Dendritic cell treated with granulocyte-macrophage colony-stimulating factor and Interleukin-4, amounts not matched to agents 40 ng/mL and 50 ng/mL, for 4 days (primary cell): ENCODE measurements at regions not wholly inside any gene's neighbourhood (a gene's known extent, or its start where the extent isn't known, plus 50 kb on each side); places are given as distances from the start of the nearest gene placed in this dataset.
"Not testable (repeated sequence)": the region's sequence is repeated elsewhere in the genome, so short reads cannot be mapped to it uniquely, and the experiment has no call there.

Experiments
- H3K27ac Mint-ChIP-seq: one replicate; pipeline ENCODE4 v1.8.0; 2022; ENCODE audit warnings: mild to moderate bottlenecking, mixed read lengths
- H3K27me3 Mint-ChIP-seq: one replicate; pipeline ENCODE4 v1.8.0; 2022; ENCODE audit warnings: mild to moderate bottlenecking, mixed read lengths
- H3K36me3 Mint-ChIP-seq: one replicate; pipeline ENCODE4 v1.8.0; 2022; ENCODE audit warnings: low read depth, mixed read lengths
- H3K4me1 Mint-ChIP-seq: one replicate; pipeline ENCODE4 v1.8.0; 2022; ENCODE audit warnings: low read depth, mixed read lengths
- H3K4me3 Mint-ChIP-seq: one replicate; pipeline ENCODE4 v1.8.0; 2022; ENCODE audit warnings: mild to moderate bottlenecking, moderate library complexity, mixed read lengths
- H3K9me3 Mint-ChIP-seq: one replicate; pipeline ENCODE4 v1.8.0; 2022; ENCODE audit warnings: mixed read lengths
- intact Hi-C: fragments of 100-400 bp; cut with micrococcal nuclease; formaldehyde crosslinking; loops from one replicate; pipeline ENCODE4 v1.15.0; 2022

DNA sequence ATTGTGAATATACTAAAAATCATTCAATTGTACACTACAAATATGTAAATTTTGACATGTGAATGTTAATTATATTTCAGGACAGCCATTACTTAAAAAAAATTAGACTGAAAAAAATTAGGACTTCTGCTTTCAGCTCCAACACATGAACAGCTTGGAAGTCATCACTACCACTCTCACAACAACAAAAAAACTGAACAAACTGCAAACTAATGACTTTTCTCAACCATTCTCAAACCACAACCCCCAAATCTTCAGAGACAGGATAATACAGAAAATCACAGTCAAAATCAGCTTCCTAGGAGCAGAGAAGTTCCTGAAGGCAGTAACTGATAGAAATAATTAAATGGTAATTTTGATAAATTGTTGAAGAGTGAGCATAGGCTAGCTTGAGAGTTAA lies 686.4 kb downstream of the TLE1 start:
- Mint-ChIP-seq H3K27me3 (no peaks in the 10 kb centered on the region), H3K36me3 (no peaks in the 10 kb centered on the region), H3K4me3 (no peak overlapping the region), H3K9me3 (peaks cover 12% of the 10 kb centered on the region), H3K27ac (no peak overlapping the region), H3K4me1 (no peaks in the 10 kb centered on the region)
- intact Hi-C loops = no loop called here

DNA sequence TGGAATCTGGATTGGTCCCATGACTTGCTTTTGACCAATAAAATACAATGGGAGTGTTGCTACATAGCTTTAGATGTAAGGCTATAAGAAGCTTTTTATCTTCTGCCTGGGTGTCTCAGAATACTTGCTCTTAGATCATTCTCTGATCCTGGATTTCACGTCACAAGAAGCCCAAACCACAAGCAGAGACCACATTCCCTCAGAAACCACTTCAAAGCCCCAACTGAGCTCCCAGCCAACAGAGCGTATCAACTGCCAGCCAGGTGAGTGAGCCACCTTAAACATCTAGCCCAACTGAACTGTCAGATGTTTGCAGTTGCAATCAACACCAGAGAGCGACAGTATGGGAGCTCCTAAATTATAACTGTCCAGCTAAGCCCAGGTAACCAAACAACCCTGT lies 687.1 kb downstream of the TLE1 start:
- H3K27me3 Mint-ChIP-seq = no peaks in the 10 kb centered on the region
- H3K36me3 Mint-ChIP-seq = no peaks in the 10 kb centered on the region
- no peak overlapping the region for H3K27ac Mint-ChIP-seq
- intact Hi-C loops = no loop called here
- H3K4me3 Mint-ChIP-seq = no peak overlapping the region
- H3K4me1 Mint-ChIP-seq = no peaks in the 10 kb centered on the region
- H3K9me3 Mint-ChIP-seq = peaks cover 12% of the 10 kb centered on the region

DNA sequence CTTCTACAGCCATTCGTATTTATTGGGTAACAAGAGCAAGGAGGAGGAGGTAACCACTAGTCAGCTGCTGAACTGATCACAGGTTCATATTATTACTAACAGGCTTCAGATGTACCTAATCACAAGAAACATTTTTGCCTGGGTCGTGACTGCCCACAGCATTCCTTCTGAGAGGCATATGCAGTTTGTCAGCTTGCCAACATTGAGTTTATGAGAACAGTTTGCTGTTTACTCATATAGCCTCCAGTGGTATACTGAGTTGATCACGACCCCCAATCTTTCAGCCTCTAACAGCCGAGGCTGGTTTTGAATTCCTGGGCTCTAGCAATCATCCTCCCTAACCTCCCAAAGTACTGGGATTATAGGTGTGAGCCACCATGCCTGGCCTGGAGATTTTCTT lies 693.6 kb downstream of the TLE1 start:
- peaks cover 8% of the 10 kb centered on the region for H3K9me3 Mint-ChIP-seq
- H3K36me3 Mint-ChIP-seq = no peaks in the 10 kb centered on the region
- H3K27me3 Mint-ChIP-seq = no peaks in the 10 kb centered on the region
- H3K27ac Mint-ChIP-seq = no peak overlapping the region
- H3K4me1 Mint-ChIP-seq = no peaks in the 10 kb centered on the region
- no peak overlapping the region for H3K4me3 Mint-ChIP-seq
- intact Hi-C loops = no loop called here

DNA sequence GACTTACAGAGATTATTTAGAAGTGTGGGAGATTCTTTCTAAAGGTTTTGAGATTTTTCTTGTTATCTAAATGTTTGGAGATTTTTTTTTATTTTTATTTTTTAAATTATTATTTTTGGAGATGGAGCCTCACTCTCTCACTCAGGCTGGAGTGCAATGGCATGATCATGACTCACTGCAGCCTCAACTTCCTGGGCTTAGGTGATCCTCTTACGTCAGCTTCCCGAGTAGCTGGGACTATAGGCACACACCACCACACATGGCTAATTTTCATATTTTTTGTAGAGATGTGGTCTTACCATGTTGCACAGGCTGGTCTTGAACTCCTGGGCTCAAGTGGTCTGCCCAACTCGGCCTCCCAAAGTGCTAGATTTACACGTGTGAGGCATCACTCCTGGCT lies 694.5 kb downstream of the TLE1 start:
- peaks cover 8% of the 10 kb centered on the region for H3K9me3 Mint-ChIP-seq
- no peaks in the 10 kb centered on the region for H3K4me1 Mint-ChIP-seq
- no peak overlapping the region for H3K27ac Mint-ChIP-seq
- H3K4me3 Mint-ChIP-seq = no peak overlapping the region
- intact Hi-C loops = no loop called here
- no peaks in the 10 kb centered on the region for H3K36me3 Mint-ChIP-seq
- H3K27me3 Mint-ChIP-seq = no peaks in the 10 kb centered on the region

DNA sequence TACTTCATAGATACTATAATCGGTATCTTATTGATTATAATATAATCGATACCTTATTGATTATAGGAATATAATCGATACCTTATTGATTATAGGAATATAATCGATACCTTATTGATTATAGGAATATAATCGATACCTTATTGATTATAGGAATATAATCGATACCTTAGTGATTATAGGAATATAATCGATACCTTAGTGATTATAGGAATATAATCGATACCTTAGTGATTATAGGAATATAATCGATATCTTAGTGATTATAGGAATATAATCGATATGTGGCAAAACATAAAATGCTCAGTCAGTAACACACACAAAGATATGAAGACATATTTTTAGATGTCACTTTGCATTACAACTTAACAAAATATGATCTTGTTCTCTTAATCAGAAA lies 703.8 kb downstream of the TLE1 start:
- H3K4me3 Mint-ChIP-seq, H3K27ac Mint-ChIP-seq, H3K4me1 Mint-ChIP-seq, intact Hi-C loops, H3K36me3 Mint-ChIP-seq, H3K27me3 Mint-ChIP-seq: not testable (repeated sequence)
- H3K9me3 Mint-ChIP-seq = peaks cover 12% of the 10 kb centered on the region

DNA sequence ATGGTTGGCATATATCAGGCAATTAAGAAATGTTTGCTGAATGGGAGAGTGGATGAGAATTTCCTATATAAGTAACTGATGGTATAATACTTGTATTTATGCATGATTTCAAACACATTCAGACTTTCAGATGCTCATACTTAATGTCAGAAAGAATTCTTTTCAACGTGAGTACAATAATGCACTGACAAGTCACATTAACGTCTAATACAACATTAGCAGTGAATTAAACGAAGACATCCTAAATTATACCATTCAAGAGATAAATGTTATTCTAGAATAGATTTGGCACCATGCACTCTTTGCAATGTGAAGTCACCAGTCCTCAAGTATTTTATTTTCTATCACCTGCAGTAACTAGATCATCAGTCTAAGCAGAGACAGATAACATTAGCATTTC lies 712.9 kb downstream of the TLE1 start:
- H3K27me3 Mint-ChIP-seq = no peaks in the 10 kb centered on the region
- no peaks in the 10 kb centered on the region for H3K36me3 Mint-ChIP-seq
- intact Hi-C loops = no loop called here
- H3K27ac Mint-ChIP-seq = no peak overlapping the region
- no peaks in the 10 kb centered on the region for H3K4me1 Mint-ChIP-seq
- H3K9me3 Mint-ChIP-seq = peaks cover 40% of the 10 kb centered on the region
- H3K4me3 Mint-ChIP-seq = no peak overlapping the region

DNA sequence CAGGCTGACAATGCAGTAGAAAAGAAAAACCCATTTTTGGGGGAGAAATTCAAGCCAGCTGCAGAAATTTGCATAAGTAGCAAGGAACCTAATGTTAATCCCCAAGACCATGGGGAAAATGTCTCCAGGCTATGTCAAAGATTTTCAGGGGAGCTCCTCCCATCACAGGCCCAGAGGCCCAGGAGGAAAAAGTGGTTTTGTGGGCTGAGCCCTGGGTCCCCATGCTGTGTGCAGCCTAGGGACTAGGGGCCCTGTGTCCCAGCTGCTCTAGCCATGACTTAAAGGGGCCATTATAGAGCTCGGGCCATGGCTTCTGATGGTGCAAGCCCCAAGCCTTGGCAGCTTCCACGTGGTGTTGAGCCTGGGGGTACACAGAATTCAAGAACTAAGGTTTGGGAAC lies 719.0 kb downstream of the TLE1 start:
- H3K36me3 Mint-ChIP-seq, H3K27me3 Mint-ChIP-seq, H3K27ac Mint-ChIP-seq, H3K4me3 Mint-ChIP-seq, intact Hi-C loops, H3K4me1 Mint-ChIP-seq: not testable (repeated sequence)
- H3K9me3 Mint-ChIP-seq = peaks cover 39% of the 10 kb centered on the region

DNA sequence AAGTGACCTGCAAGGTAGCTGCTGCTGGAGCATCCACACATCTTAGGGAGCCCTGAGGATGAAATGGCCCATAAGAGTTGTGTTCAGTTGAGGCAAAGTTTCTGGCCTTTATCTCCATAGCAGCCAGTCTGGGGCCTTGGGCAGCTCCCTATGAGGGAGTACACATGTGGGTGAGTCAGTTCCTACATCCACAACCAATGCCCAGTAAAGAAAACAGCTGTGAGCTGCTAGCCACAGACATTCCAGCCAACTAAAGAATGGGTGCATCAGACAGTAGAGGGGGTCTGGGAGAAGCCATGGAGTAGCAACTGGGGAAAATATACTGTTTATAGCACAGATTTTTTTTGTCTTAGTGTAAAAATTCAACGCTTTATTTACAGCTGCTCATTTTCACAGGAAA lies 720.7 kb downstream of the TLE1 start:
- no peaks in the 10 kb centered on the region for H3K36me3 Mint-ChIP-seq
- intact Hi-C loops = no loop called here

DNA sequence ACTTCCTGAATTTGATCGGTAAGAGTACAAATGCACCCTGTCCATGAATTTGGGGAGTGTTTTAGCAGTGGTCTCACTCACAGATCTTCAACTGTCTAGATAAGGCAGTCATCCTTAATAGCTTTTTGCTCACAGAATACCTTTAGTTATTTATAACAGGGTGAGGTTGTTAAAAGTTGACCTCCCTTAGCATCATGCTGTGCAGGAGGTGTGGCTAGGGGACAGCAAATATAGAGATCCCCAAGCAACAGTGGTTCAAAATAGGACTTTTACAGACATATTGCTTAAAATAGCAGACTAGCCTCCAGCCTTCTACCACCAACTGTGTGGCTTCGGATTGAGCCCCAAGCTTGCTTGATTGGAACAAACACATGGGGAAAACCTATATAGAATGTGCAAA lies 724.4 kb downstream of the TLE1 start:
- intact Hi-C loops = no loop called here
- Mint-ChIP-seq H3K27ac (no peak overlapping the region), H3K36me3 (no peaks in the 10 kb centered on the region), H3K4me1 (no peaks in the 10 kb centered on the region), H3K27me3 (no peaks in the 10 kb centered on the region), H3K9me3 (peaks cover 27% of the 10 kb centered on the region), H3K4me3 (no peak overlapping the region)

More for the DNA sequence above, 720.7 kb downstream of the TLE1 start:
- H3K27me3 Mint-ChIP-seq = no peaks in the 10 kb centered on the region
- H3K4me3 Mint-ChIP-seq = no peak overlapping the region
- peaks cover 40% of the 10 kb centered on the region for H3K9me3 Mint-ChIP-seq
- no peak overlapping the region for H3K27ac Mint-ChIP-seq
- no peaks in the 10 kb centered on the region for H3K4me1 Mint-ChIP-seq

DNA sequence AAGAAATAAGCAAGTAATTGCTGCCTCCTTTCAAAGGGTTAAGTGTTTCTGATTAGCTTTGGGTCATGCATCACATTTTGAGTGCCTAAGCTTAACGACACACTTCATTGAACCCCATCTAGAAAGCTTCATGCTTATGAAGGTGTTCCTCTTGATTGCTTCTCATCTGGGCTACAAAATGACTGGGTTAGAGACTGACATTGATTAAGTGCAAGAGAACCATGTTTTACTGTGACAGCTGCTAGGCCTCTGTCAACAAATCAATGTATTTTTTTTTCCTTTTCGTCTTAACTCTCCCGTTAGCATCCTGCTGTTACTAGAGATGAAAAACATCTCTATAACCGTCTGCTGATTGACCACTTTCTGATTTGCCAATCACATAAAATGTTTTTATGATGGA lies 725.0 kb downstream of the TLE1 start:
- H3K36me3 Mint-ChIP-seq = no peaks in the 10 kb centered on the region
- H3K27me3 Mint-ChIP-seq = no peaks in the 10 kb centered on the region
- H3K4me3 Mint-ChIP-seq = no peak overlapping the region
- H3K27ac Mint-ChIP-seq = no peak overlapping the region
- intact Hi-C loops = no loop called here
- H3K9me3 Mint-ChIP-seq = peaks cover 21% of the 10 kb centered on the region
- no peaks in the 10 kb centered on the region for H3K4me1 Mint-ChIP-seq

DNA sequence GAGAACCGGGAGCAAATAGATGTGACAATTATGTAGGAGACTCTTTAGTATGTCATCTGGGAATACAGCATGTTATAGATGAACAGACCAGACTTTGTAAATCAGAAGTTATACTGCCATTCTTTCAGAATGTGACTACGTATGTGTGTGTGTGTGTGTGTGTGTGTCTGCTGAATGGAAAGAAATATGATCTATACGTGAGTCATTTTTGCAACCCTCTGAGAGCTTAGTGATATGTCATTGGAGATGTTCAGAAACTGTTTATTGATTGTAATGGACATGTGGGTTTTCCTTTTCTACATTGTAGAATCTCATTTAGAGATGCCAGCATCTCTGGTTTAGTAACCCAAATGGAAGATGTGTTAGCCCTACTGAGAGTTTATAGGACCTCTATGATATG lies 731.5 kb downstream of the TLE1 start:
- intact Hi-C loops = no loop called here
- H3K4me3 Mint-ChIP-seq = no peak overlapping the region
- no peaks in the 10 kb centered on the region for H3K27me3 Mint-ChIP-seq
- H3K36me3 Mint-ChIP-seq = no peaks in the 10 kb centered on the region
- H3K9me3 Mint-ChIP-seq = peaks cover 18% of the 10 kb centered on the region
- H3K4me1 Mint-ChIP-seq = no peaks in the 10 kb centered on the region
- H3K27ac Mint-ChIP-seq = no peak overlapping the region

DNA sequence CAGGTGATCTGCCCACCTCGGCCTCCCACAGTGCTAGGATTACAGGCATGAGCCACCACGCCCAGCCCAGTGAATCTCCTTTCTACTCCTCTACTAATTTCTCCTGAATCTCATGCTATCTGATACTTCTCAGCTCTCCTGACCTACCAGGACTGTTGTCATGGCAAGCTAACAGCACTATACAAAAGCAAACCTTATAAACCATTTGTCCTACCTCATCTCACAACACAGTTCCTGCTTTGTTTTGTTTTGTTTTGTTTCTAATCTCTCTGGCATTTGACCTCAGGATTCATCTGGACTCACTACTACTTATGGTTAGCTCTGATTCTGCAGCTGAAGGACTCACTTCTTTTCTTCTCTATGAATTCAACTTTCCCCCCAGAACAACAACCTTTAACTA lies 734.8 kb downstream of the TLE1 start:
- Mint-ChIP-seq H3K9me3 (peaks cover 18% of the 10 kb centered on the region), H3K4me3 (no peak overlapping the region), H3K27me3 (no peaks in the 10 kb centered on the region), H3K27ac (no peak overlapping the region), H3K36me3 (no peaks in the 10 kb centered on the region), H3K4me1 (no peaks in the 10 kb centered on the region)
- intact Hi-C loops = no loop called here

DNA sequence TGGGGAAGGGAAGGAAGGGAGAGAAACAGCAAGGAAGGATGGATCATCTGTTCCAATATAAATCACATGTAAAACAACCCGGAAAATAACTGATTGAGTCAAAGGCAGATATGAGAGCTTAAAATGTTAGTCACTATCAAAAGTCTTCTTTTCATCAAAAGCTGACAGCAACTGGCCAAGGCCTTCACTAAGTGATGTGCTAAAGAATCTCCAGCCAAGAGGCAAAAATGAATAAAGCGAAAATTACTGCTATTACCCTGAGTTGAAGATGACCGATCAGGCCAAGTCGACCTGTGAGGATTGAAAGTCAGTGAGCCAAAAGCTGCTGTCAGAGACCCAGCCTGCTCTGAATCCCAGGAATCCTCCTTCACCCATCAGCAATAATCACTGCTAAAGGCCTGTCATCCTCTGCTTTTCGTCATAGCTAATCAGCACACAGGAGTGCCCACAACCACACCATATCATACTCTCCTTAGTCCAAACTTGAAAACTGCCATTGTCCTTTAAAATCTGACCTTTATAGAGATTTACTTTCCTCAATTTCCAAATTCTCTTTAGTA lies 736.9 kb downstream of the TLE1 start:
- H3K4me3 Mint-ChIP-seq = no peak overlapping the region
- H3K4me1 Mint-ChIP-seq = no peaks in the 10 kb centered on the region
- intact Hi-C loops = no loop called here
- H3K27ac Mint-ChIP-seq = no peak overlapping the region
- H3K36me3 Mint-ChIP-seq = no peaks in the 10 kb centered on the region
- H3K27me3 Mint-ChIP-seq = no peaks in the 10 kb centered on the region
- H3K9me3 Mint-ChIP-seq = peaks cover 18% of the 10 kb centered on the region

DNA sequence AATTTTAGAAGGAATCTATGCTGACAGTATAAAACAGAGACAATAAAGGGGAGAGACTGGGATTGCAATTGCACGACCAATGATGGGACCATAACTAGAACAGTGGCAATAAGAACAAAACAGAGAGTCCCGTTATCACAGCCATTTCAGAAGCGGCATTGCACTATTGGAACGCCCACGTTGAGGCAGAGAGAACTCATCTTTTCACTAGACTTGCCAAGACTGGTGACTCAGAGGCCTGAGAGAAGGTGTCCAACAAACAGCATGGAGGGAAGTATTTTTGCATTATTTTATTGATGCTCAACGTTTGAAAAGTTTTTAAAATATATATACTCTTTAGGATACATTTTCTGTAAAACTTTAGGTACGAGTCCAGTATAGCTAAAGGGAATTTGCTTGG lies 737.7 kb downstream of the TLE1 start:
- intact Hi-C loops = no loop called here
- H3K4me3 Mint-ChIP-seq = no peak overlapping the region
- H3K4me1 Mint-ChIP-seq = no peaks in the 10 kb centered on the region
- peaks cover 18% of the 10 kb centered on the region for H3K9me3 Mint-ChIP-seq
- H3K36me3 Mint-ChIP-seq = no peaks in the 10 kb centered on the region
- H3K27ac Mint-ChIP-seq = no peak overlapping the region
- H3K27me3 Mint-ChIP-seq = no peaks in the 10 kb centered on the region

DNA sequence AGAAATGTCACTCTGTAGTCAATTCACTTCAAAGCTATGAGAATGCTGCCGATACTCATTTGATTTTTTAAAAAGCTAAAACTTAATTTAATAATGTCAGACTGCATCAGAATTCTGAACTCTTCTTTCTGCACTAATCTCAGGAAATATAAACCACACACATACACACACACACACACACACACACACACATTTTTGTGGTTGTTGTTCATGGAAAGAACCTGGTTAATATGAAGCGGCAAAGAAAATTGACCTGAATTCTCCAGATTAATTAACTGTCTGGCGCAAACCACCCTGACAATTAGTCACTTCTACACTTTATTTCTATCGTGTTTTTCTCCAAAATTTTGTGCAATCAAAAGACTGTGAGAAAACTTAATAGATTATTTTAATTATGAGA lies 740.5 kb downstream of the TLE1 start:
- Mint-ChIP-seq H3K27me3 (no peaks in the 10 kb centered on the region), H3K36me3 (no peaks in the 10 kb centered on the region), H3K27ac (no peak overlapping the region), H3K4me3 (no peak overlapping the region), H3K4me1 (no peaks in the 10 kb centered on the region), H3K9me3 (peaks cover 6% of the 10 kb centered on the region)
- intact Hi-C loops = no loop called here
